SK-N-SH (cell line): ENCODE measurements at regions not wholly inside any gene's neighbourhood (a gene's known extent, or its start where the extent isn't known, plus 50 kb on each side); places are given as distances from the start of the nearest gene placed in this dataset.

Source experiments
- CTCF ChIA-PET: fragments of 300-600, 350-600 bp; formaldehyde crosslinking; extraction: SDS; loops from one replicate; lab custom pipeline; 2021; lab: Yijun Ruan, JAX
- POLR2A ChIA-PET: fragments of 350-600 bp; sonication (Branson Sonifier 250); formaldehyde crosslinking; extraction: SDS; loops from one replicate; lab custom pipeline; 2020; ENCODE audit warnings: antibody characterized with exemption, inconsistent platforms; lab: Yijun Ruan, JAX
- DNase-seq: peaks from one replicate; pipeline ENCODE4 v3.0.0; 2012
- H2AFZ ChIP-seq: fragments of 200-600 bp; sonication (generic); 2 replicates; pipeline ENCODE4 v1.8.1; 2016; ENCODE audit warnings: antibody characterized with exemption, mild to moderate bottlenecking, low read depth
- H3F3A ChIP-seq: fragments of 200-600 bp; sonication (generic); replicated peaks from 2 replicates; pipeline ENCODE3; 2016; ENCODE audit warnings: antibody characterized with exemption, mild to moderate bottlenecking; ENCODE audit not compliant: insufficient read depth
- H3K27ac ChIP-seq, 2 experiments: fragments of 200-500 bp in 1 of 2; fragments of 200-600 bp in 1 of 2; sonication (Bioruptor generic) in 1 of 2; sonication (generic), shearing (Covaris generic) in 1 of 2; 2 replicates each; pipeline versions ENCODE4 v1.5.1 to v1.6.1; 2014 to 2016; ENCODE audit warnings: low read depth in 2 of 2, inconsistent platforms in 1 of 2, low read length in 1 of 2, mild to moderate bottlenecking in 1 of 2, mixed read lengths in 1 of 2
- H3K27me3 ChIP-seq: fragments of 200-600 bp; sonication (generic), shearing (Covaris generic); 2 replicates; pipeline ENCODE4 v1.6.1; 2016; ENCODE audit warnings: mixed run types; ENCODE audit not compliant: insufficient read depth
- H3K36me3 ChIP-seq, 2 experiments: fragments of 200-500 bp in 1 of 2; fragments of 200-600 bp in 1 of 2; sonication (Bioruptor generic) in 1 of 2; sonication (generic) in 1 of 2; replicated peaks in 1 of 2; 2 replicates each; pipeline versions ENCODE3 to v1.5.1; 2014 to 2016; ENCODE audit warnings: low read length in 1 of 2, mild to moderate bottlenecking in 1 of 2; ENCODE audit not compliant: insufficient read depth in 2 of 2, control insufficient read depth in 1 of 2
- H3K4me1 ChIP-seq, 2 experiments: fragments of 200-500 bp in 1 of 2; fragments of 200-600 bp in 1 of 2; sonication (Bioruptor generic) in 1 of 2; sonication (generic), shearing (Covaris generic) in 1 of 2; 2 replicates each; pipeline versions ENCODE4 v1.5.1 to v1.6.1; 2014 to 2016; ENCODE audit warnings: low read depth in 1 of 2, low read length in 1 of 2, mixed run types in 1 of 2; ENCODE audit not compliant: insufficient read depth in 2 of 2, control insufficient read depth in 1 of 2
- H3K4me2 ChIP-seq: fragments of 200-600 bp; sonication (generic), shearing (Covaris generic); 2 replicates; pipeline ENCODE4 v1.6.1; 2017; ENCODE audit warnings: mixed run types
- H3K4me3 ChIP-seq, 2 experiments: fragments of 200-500 bp in 1 of 2; fragments of 200-600 bp in 1 of 2; sonication (Bioruptor generic) in 1 of 2; sonication (generic), shearing (Covaris generic) in 1 of 2; 2 replicates each; pipeline versions ENCODE4 v1.5.1 to v1.8.1; 2014 to 2016; ENCODE audit warnings: low read depth in 2 of 2, inconsistent platforms in 1 of 2, low read length in 1 of 2, mild to moderate bottlenecking in 1 of 2, mixed read lengths in 1 of 2, moderate library complexity in 1 of 2
- H3K79me2 ChIP-seq: fragments of 200-600 bp; sonication (generic); 2 replicates; pipeline ENCODE4 v1.8.1; 2017; ENCODE audit warnings: mild to moderate bottlenecking; ENCODE audit not compliant: insufficient read depth
- H3K9ac ChIP-seq: fragments of 200-600 bp; sonication (generic); 2 replicates; pipeline ENCODE4 v1.6.1; 2017; ENCODE audit warnings: mixed run types
- H3K9me2 ChIP-seq: fragments of 200-600 bp; sonication (generic); 2 replicates; pipeline ENCODE4 v1.6.1; 2017; ENCODE audit warnings: mixed run types
- H3K9me3 ChIP-seq: fragments of 200-600 bp; sonication (generic); 2 replicates; pipeline ENCODE4 v1.6.1; 2017; ENCODE audit warnings: mixed run types, mild to moderate bottlenecking, moderate library complexity
- H4K20me1 ChIP-seq: fragments of 200-600 bp; sonication (generic); 2 replicates; pipeline ENCODE4 v1.6.1; 2017; ENCODE audit warnings: mild to moderate bottlenecking, mixed run types; ENCODE audit not compliant: insufficient read depth
- CHD2 ChIP-seq: fragments of 150-350 bp; IDR thresholded peaks from 2 replicates; pipeline ENCODE4 v1.6.1; 2018; ENCODE audit warnings: low read length; ENCODE audit not compliant: partially characterized antibody
- EP300 ChIP-seq, 2 experiments: IDR thresholded peaks; 2 replicates each; pipeline versions ENCODE4 v1.4.0 to v1.6.1; 2012; ENCODE audit warnings: borderline replicate concordance in 1 of 2, low read depth in 1 of 2, low read length in 1 of 2
- EZH2phosphoT487 ChIP-seq: fragments of 200-600 bp; sonication (generic); IDR thresholded peaks from 2 replicates; pipeline ENCODE4 v1.6.1; 2017; ENCODE audit warnings: low read depth, mixed run types, mild to moderate bottlenecking, antibody characterized with exemption, moderate library complexity, borderline replicate concordance
- GATA2 ChIP-seq: sonication (generic); formaldehyde crosslinking; IDR thresholded peaks from 2 replicates; pipeline ENCODE4 v1.5.0; 2020; ENCODE audit warnings: mild to moderate bottlenecking, missing genetic modification reagents
- JUND ChIP-seq: IDR thresholded peaks from 2 replicates; pipeline ENCODE4 v1.4.0; 2012
- NFIC ChIP-seq: IDR thresholded peaks from 2 replicates; pipeline ENCODE4 v1.4.0; 2012; ENCODE audit warnings: borderline replicate concordance
- RAD21 ChIP-seq: IDR thresholded peaks from 2 replicates; pipeline ENCODE4 v1.6.1; 2012; ENCODE audit warnings: mild to moderate bottlenecking, low read length
- RCOR1 ChIP-seq: fragments of 150-350 bp; IDR thresholded peaks from 2 replicates; pipeline ENCODE4 v1.6.1; 2017; ENCODE audit warnings: antibody characterized with exemption, low read length
- REST ChIP-seq: IDR thresholded peaks from 2 replicates; pipeline ENCODE4 v1.6.1; 2012; ENCODE audit warnings: mild to moderate bottlenecking, low read depth, low read length, moderate library complexity
- TEAD4 ChIP-seq: IDR thresholded peaks from 2 replicates; pipeline ENCODE4 v1.4.0; 2012; ENCODE audit warnings: mild to moderate bottlenecking, borderline replicate concordance; ENCODE audit not compliant: insufficient read depth
- USF2 ChIP-seq: fragments of 150-350 bp; IDR thresholded peaks from 2 replicates; pipeline ENCODE4 v1.6.1; 2017; ENCODE audit warnings: antibody characterized with exemption, low read length, low read depth, borderline replicate concordance
- ZBTB33 ChIP-seq: IDR thresholded peaks from 2 replicates; pipeline ENCODE4 v1.4.0; 2012; ENCODE audit warnings: low read depth, borderline replicate concordance
- WGBS: methylation state at CpG from one replicate; pipeline ENCODE4 v1.1.6; 2017; ENCODE audit warnings: low lambda C conversion rate; 5-methylcytosine and 5-hydroxymethylcytosine counted together

DNA sequence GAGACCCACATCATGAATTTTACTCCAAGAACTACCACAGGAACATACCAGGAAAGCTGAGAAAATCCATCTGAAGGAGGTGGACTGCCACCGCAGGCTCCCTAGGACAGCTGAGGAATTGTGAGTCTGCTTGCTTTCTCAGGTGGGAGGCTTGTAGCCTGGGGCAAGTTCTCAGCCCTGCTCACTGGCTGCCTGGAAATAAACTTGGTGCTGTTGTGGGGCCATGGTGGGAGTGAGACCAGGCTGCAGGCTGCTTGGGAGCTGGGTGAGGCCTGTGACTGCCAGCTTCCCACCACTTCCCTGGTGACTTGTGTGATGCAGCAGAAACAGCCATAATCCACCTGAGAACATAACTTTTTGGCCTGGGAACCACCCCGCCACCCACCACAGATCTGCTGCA is 132.7 kb upstream of the RAG2 start (continued):
- no peak for TF ChIP-seq ZBTB33
- TF ChIP-seq RCOR1, result no peak
- no peak for TF ChIP-seq EP300 (IDR thresholded peaks at IDR 0.05; ENCODE audit: borderline replicate concordance in 1 of 2, low read depth in 1 of 2, low read length in 1 of 2)

- Histone ChIP-seq H3K9me3 (no peaks in the 10 kb centered on the region), H3K27ac (no peak overlapping the region), H3K9ac (no peak overlapping the region), H3K4me2 (no peak overlapping the region), H3F3A (no peaks in the 10 kb centered on the region), H3K4me1 (no peaks in the 10 kb centered on the region), H3K4me3 (no peak overlapping the region), H3K36me3 (no peaks in the 10 kb centered on the region), H3K27me3 (no peaks in the 10 kb centered on the region; the same call in 1 of the 2 replicates), H2AFZ (no peak overlapping the region), H3K9me2 (no peaks in the 10 kb centered on the region), H4K20me1 (no peaks in the 10 kb centered on the region), H3K79me2 (no peaks in the 10 kb centered on the region)
- TF ChIP-seq JUND (no peak), RAD21 (no peak), REST (no peak), TEAD4 (no peak), CHD2 (no peak), NFIC (no peak), GATA2 (CRISPR knock-in tag) (no peak), USF2 (no peak), ZBTB33 (no peak), EZH2phosphoT487 (no peak)
- ChIA-PET POLR2A (no interaction called here), CTCF (interaction anchor here (0.8 to 4.9 kb wide), 8 partner anchors 9 to 165 kb away, joined by 3 to 26 read pairs (median 6); no protein-coding TSS in a partner anchor)
- no peak for DNase-seq
- WGBS, result 52% methylated on average over 3 of the region's 3 CpGs
Measured at GRCh38 chr11:36729825-36730224, 131.8 kb upstream of the RAG2 start.
